ENCODE measurements at regions not wholly inside any gene's neighbourhood (a gene's known extent, or its start where the extent isn't known, plus 50 kb on each side); places are given as distances from the start of the nearest gene placed in this dataset.

GRCh38 chr18:41873730-41874129, 81.3 kb upstream of the PIK3C3 start:
- TF ChIP-seq POLR2A (IDR thresholded peaks at IDR 0.05) (no peak), CTCF (IDR thresholded peaks at IDR 0.05) (no peak), POLR2AphosphoS5 (IDR thresholded peaks at IDR 0.05) (no peak)

All from sigmoid colon (tissue), 4 donors.